Hematopoietic multipotent progenitor cell treated with erythropoietin and hydrocortisone succinate and interleukin-3 and kit ligand, for 6 days (in vitro differentiated cells): ENCODE measurements at regions not wholly inside any gene's neighbourhood (a gene's known extent, or its start where the extent isn't known, plus 50 kb on each side); places are given as distances from the start of the nearest gene placed in this dataset.

ENCODE experiments used
- DNase-seq: peaks from one replicate; pipeline ENCODE4 v3.0.0-alpha.2; 2015

- DNase-seq: no peak
These were observed 68.7 kb upstream of the RNF7 start for GRCh38 chr3:141669434-141669833.

GRCh38 chr3:141677701-141678100, 60.4 kb upstream of the RNF7 start:
- no peak for DNase-seq

GRCh38 chr3:141680620-141681389, 57.3 kb upstream of the RNF7 start:
- peak; percentile 69 for DNase-seq

GRCh38 chr3:141681390-141681780, 56.7 kb upstream of the RNF7 start:
- DNase-seq: no peak

GRCh38 chr3:141682007-141682406, 56.1 kb upstream of the RNF7 start:
- no peak for DNase-seq

GRCh38 chr3:141682921-141683320, 55.2 kb upstream of the RNF7 start:
- no peak for DNase-seq

GRCh38 chr3:141684758-141685157, 53.3 kb upstream of the RNF7 start:
- no peak for DNase-seq

GRCh38 chr3:141686466-141687291, 51.4 kb upstream of the RNF7 start:
- DNase-seq: no peak
